HL-60/S4 treated with retinoic acid at 250 ng/mL for 4 days and 3 days (cell line): ENCODE measurements at regions not wholly inside any gene's neighbourhood (a gene's known extent, or its start where the extent isn't known, plus 50 kb on each side); places are given as distances from the start of the nearest gene placed in this dataset.
"Not testable (repeated sequence)": the region's sequence is repeated elsewhere in the genome, so short reads cannot be mapped to it uniquely, and the experiment has no call there.

Experiments used
- in situ Hi-C: fragments of 300-500 bp; cut with MboI; formaldehyde crosslinking; loops from 2 replicates; pipeline ENCODE4 v1.7.0; 2022; ENCODE audit warnings: low sequenced_read_pairs

DNA sequence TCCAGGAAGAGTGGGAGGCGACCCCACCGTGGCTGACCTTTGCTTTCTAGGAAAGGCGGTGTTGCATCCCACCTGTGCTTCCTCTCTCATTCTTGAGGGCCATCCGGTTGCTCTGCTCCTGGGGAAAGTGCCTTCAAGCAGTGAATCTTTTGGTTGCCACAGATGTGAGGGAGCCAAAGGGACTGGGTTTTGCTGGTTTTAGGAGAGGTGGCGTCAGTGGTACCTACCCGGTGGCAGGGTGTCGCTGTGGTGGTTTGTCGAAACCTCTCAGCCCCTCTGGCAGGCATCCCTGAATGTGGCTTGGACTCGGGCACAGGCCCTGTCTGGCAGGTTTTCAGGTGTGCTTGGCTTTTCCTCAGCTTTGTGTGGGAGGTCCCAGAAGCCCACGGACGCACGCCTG, 611.5 kb downstream of the KCNJ18 start:
- in situ Hi-C loops, result no loop called here

DNA sequence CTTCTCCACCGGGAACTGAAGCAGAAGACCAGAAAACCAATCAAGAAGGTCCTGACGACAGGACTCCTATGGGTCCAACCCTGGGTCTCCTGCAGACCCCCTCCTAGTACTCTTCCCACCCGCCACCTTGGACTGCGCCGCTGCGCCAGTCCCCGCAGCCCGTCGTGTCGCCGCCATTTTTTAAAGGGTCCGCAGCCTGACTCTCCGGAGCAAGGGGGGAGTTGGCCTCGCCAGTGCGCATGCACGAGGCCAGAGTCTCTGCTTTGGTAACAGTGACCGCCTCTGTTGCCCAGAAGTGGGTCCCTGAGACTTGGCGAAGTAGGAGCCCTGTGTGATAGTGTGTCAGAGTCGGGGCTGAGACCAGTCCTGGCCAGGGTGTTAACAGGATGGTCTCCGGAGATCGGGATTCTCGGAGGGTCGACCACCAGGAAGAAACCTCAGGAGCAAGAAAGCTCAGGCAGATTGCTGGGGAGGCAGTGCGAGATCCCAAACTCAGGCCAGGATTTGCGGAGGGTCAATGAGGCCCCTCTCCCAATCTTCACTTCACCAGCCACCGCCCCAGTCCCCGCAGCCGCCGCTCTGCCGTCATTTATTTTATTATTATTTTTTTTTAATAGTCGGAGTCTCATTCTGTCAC, 612.5 kb downstream of the KCNJ18 start:
- in situ Hi-C loops, result no loop called here

- in situ Hi-C loops, result no loop called here
Measured at GRCh38 chr17:22305356-22306071, 613.2 kb downstream of the KCNJ18 start.

DNA sequence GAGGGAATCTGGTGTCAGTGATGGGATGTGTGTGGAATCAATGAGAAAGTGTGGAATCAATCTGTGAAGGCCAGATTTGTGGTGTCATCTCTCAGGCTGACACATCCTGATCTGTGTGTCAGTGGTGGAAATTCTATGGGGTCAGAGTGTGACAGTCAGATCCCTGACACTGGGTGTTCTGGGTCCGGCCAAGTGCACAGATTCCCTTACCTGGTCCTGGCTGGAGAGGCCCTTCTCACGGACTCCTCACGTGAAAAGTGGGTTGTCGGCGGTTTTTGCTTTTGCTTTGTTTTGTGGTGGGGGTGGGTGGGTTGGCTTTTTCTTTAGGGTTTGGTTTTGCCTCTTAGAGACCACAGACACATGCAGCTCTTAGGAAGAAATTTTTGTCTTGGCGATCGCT, 618.0 kb downstream of the KCNJ18 start:
- in situ Hi-C loops, result not testable (repeated sequence)

DNA sequence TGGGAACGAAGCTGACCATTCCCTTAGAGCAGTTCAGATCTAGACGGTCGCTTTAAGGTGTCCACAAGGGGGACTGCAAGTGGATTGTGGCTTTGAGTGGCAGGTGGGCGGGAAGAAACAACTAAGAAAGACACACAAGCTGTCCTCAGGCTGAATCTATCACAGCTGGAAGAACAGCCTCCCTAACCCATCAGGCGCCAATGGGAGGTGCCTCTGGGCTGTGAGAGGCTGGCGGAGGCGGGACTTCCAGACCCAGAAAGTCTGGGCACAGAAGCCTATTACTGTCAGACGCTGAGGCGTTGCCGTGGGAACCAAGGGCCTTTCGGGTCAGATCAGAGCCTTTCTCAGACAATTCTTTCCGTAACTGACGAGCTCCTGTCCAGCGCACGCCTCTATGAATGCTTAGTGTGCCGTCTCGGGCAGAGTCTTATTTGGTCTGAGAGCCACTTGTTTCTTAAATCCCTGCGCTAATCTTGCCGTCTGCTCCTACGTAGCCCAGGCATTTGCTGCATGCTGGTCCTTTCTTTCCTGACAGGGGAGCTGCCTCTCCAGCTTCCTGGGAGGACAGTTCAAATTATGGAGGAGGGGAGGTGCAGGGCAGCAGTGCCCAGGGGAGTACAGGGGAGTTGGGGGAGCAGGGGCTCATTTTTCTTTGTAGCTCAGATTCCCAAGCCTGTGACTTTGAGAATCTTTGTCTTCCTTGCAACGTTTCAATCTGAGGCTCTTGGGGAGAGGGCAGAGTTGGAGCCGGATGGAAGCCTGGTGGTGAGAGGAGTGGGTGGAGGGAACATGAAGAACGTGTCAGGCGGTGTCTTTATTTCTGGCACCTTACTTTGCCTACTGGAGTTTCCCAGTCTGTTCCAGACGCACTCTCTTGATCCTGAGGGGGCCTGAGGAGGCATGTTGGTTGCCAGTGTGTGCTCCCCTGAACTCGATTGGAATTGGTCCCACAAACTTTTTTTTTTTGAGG, 618.7 kb downstream of the KCNJ18 start:
- in situ Hi-C loops, result no loop called here

DNA sequence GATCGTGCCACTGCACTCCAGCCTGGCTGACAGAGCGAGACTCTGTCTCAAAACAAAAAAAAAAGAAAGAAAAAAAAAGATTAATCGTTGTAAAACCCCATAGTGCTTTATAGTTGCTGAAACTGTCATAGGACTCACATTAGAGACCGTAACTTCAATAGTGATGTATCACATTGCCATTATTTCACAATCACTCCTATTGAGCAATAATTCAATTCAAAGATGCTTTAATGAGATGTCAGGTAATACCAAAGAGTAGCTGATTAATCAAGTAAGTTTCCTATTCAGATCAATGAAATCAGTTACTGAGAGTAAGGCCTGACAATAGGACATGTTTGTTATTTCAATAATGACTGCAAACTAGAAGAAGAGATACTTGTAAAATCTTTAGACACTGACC, 628.7 kb downstream of the KCNJ18 start:
- in situ Hi-C loops, result not testable (repeated sequence)

DNA sequence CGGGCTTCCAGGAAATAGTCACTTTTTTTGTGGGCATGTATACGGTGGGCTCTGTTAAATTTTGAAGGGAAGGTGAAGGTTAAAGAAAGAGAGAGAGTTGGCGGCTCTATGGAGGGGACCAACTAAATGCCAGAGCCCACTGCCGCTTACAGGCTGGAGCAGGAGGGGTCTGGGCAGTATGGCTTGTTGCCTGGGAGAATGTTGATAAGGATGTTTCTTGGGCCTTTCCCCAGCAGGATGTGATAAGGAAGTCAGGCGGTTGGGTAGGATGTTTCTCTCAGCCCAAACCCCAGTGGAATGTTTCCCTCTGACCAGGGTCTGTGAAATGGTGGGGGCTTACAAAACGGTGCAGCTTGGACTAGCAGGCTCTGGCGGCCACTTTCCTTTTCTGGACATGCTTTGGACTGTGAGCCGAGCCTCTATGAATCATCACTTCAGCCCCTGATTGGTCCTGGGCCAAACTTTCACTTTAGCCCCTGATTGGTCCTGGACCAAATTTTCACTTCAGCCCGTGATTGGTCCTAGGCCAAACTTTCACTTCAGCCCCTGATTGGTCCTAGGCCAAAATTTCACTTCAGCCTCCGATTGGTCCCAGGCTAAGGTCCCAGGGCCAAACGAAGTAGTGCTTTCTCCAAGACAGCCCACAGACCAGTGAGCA, 630.7 kb downstream of the KCNJ18 start:
- in situ Hi-C loops, result not testable (repeated sequence)

- in situ Hi-C loops, result no loop called here
Measured at GRCh38 chr17:22337467-22337866, 645.1 kb downstream of the KCNJ18 start.

GRCh38 chr17:22356603-22357002, 664.3 kb downstream of the KCNJ18 start:
- in situ Hi-C loops, result not testable (repeated sequence)

DNA sequence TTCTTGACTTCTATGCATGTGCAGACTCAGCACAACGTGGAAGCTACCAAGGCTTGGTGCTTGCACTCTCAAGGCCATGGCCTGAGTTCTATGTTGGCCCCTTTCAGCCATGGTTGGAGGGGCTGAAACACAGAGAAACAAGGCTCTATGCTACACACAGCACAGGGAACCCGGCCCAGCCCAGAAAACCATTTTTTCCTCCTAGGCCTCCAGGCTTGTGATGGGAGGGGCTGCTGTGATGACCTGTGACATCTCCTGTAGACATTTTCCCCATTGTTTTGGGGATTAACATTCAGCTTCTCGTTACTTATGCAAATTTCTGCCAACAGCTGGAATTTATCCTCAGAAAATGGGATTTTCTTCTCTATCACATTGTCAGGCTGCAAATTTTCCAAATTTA, 678.7 kb downstream of the KCNJ18 start:
- in situ Hi-C loops, result not testable (repeated sequence)

GRCh38 chr17:22373911-22374310, 681.6 kb downstream of the KCNJ18 start:
- in situ Hi-C loops, result no loop called here

DNA sequence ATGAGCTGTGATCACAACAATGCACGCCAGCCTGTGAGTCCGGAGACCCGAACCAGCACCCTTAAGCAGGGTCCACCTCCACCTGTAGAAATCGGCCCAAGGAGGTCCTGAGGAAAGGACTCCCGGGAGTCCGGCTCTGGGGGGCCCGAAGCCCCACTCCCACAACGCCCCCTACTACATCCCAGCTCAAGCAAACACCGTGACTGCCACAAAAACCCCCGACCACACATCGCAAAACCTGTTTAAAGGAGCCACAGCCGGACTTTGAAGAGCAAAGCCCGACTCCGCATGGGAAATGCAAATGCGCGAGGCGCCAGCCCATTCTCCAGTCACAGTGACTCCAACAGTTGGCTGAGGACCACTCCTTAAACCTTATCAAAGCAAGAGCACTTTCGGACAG, 682.4 kb downstream of the KCNJ18 start:
- in situ Hi-C loops, result no loop called here

- in situ Hi-C loops, result not testable (repeated sequence)
Measured at GRCh38 chr17:22376747-22377146, 684.4 kb downstream of the KCNJ18 start.

DNA sequence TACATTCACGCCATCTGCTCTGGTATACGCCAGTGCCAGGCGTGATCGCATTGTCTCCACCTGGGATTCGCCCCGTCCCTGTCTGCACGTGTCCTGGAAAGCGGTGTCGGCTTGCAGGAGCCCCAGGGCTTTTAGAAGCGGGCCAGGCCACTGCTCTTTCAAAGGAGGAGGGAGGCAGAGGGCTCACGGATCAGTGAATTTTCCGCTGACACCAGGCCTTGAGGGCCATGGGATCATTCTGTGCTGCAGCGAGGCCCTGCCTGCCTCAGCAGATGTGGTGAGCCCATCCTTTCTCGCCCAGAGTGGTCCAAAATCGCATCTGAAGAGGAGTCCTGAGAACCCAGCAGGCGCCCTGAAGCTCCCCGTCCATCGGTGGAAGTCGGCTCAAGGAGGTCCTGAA, 686.4 kb downstream of the KCNJ18 start:
- in situ Hi-C loops, result not testable (repeated sequence)

- in situ Hi-C loops, result not testable (repeated sequence)
Measured at GRCh38 chr17:22381589-22381988, 689.3 kb downstream of the KCNJ18 start.

GRCh38 chr17:22383772-22384460, 691.6 kb downstream of the KCNJ18 start:
- in situ Hi-C loops, result not testable (repeated sequence)

DNA sequence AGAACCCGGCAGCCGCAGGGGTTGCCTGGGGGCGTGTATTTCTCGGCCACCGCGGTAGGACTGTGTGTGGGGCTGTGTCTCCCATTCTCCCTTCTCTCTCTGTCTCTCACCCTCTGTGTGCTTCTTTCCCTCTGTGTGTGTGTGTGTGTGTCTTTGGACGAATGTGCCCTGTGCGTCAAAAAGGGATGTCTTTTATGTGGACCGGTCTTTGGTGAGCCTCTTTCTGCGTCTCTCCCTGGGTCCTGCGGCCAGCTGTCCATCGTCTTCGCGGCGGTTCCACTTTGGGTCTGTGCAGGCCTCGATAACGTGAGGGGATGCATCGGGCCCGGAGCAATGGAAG, 692.1 kb downstream of the KCNJ18 start:
- in situ Hi-C loops, result not testable (repeated sequence)

DNA sequence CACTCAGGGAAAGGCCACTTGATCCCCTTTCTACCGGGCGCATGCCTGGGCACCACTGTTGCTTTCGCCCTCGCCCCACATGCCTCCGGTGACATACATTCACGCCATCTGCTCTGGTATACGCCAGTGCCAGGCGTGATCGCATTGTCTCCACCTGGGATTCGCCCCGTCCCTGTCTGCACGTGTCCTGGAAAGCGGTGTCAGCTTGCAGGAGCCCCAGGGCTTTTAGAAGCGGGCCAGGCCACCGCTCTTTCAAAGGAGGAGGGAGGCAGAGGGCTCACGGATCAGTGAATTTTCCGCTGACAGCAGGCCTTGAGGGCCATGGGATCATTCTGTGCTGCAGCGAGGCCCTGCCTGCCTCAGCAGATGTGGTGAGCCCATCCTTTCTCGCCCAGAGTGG, 706.1 kb downstream of the KCNJ18 start:
- in situ Hi-C loops, result not testable (repeated sequence)

- in situ Hi-C loops, result not testable (repeated sequence)
Measured at GRCh38 chr17:22399037-22399436, 706.7 kb downstream of the KCNJ18 start.

DNA sequence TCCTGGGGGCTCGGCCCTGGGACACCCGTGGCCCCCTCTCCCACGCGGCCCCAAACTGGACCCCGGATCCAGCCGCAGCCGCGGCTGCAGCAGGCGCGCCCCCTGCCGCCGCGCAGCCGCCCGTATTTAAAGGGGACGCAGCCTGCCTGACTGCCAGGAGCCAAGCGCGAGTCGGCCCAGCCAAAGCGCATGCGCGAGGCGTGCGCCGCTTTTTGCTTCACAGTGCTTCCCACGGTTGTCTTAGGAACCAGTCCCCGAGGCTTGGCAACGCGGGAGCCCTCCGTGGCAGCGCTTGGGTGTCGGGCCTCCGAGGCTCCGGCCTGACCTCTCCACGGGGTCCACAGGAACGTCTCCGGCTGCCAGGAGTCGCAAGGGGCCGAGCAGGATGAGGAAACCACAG, 712.8 kb downstream of the KCNJ18 start:
- in situ Hi-C loops, result not testable (repeated sequence)
